ENCODE measurements at regions not wholly inside any gene's neighbourhood (a gene's known extent, or its start where the extent isn't known, plus 50 kb on each side); places are given as distances from the start of the nearest gene placed in this dataset.
A peak's percentile ranks its signal among the peaks of the same experiment; 100 is the strongest.

GRCh38 chr12:67057072-67057471, 212.1 kb upstream of the CAND1 start:
- Histone ChIP-seq H3K27me3 (peaks cover 0 to 24% (median 2%) of the 10 kb centered on the region in 7 donors), H3K4me3 (no peak overlapping the region), H3K27ac (no peak overlapping the region), H3K36me3 (no peaks in the 10 kb centered on the region), H3K9me3 (no peaks in the 10 kb centered on the region), H3K4me1 (no peaks in the 10 kb centered on the region)
- intact Hi-C loops (cut with DNase I) = no loop called here
- DNase-seq = no peak
- WGBS, 2 donors = 85 to 89% methylated on average over 5 of the region's 5 CpGs
- no peak for ATAC-seq
- TF ChIP-seq CTCF (IDR thresholded peaks at IDR 0.05) = no peak

GRCh38 chr12:67062193-67062592, 207.0 kb upstream of the CAND1 start:
- H3K27ac ChIP-seq = no peak overlapping the region
- WGBS, 2 donors = 77 to 80% methylated on average over 2 of the region's 2 CpGs
- intact Hi-C loops (cut with DNase I) = no loop called here
- DNase-seq (no peak), ATAC-seq (no peak)
- H3K9me3 ChIP-seq = no peaks in the 10 kb centered on the region
- TF ChIP-seq CTCF (IDR thresholded peaks at IDR 0.05) = no peak
- no peak overlapping the region for H3K4me3 ChIP-seq
- H3K4me1 ChIP-seq = no peaks in the 10 kb centered on the region
- H3K36me3 ChIP-seq = no peaks in the 10 kb centered on the region
- H3K27me3 ChIP-seq = peaks cover 0 to 61% (median 32%) of the 10 kb centered on the region in 7 donors

GRCh38 chr12:67067453-67068203, 201.5 kb upstream of the CAND1 start:
- H3K4me3 ChIP-seq = peak overlapping the region in 1 of 10 donors; percentile 52
- TF ChIP-seq CTCF (IDR thresholded peaks at IDR 0.05) = no peak
- H3K9me3 ChIP-seq = no peaks in the 10 kb centered on the region
- no peak for DNase-seq
- H3K27me3 ChIP-seq = peaks cover 0 to 64% (median 55%) of the 10 kb centered on the region in 7 donors
- peaks cover 0 to 14% (median 5%) of the 10 kb centered on the region in 9 donors for H3K4me1 ChIP-seq
- no peak overlapping the region for H3K27ac ChIP-seq
- ATAC-seq = no peak
- 32 to 36% methylated on average over 12 of the region's 12 CpGs for WGBS, 2 donors
- no peaks in the 10 kb centered on the region for H3K36me3 ChIP-seq
- intact Hi-C loops (cut with DNase I) = no loop called here

GRCh38 chr12:67068204-67068731, 200.9 kb upstream of the CAND1 start:
- ATAC-seq (no peak), DNase-seq (peak in 1 of 2 donors; percentile 6)
- intact Hi-C loops (cut with DNase I) = no loop called here
- H3K4me1 ChIP-seq = peaks cover 0 to 14% (median 5%) of the 10 kb centered on the region in 9 donors
- H3K4me3 ChIP-seq = peak overlapping the region; percentile 14 to 61 (median 52)
- no peak overlapping the region for H3K27ac ChIP-seq
- no peaks in the 10 kb centered on the region for H3K36me3 ChIP-seq
- no peak for TF ChIP-seq CTCF (IDR thresholded peaks at IDR 0.05)
- 3 to 5% methylated on average over 19 to 20 of the region's 20 CpGs for WGBS, 2 donors
- peaks cover 0 to 59% (median 50%) of the 10 kb centered on the region in 7 donors for H3K27me3 ChIP-seq
- no peaks in the 10 kb centered on the region for H3K9me3 ChIP-seq

Data from heart right ventricle (tissue), 16 donors.